HG02840 (cell line): ENCODE measurements at regions not wholly inside any gene's neighbourhood (a gene's known extent, or its start where the extent isn't known, plus 50 kb on each side); places are given as distances from the start of the nearest gene placed in this dataset.
"Not testable (repeated sequence)": the region's sequence is repeated elsewhere in the genome, so short reads cannot be mapped to it uniquely, and the experiment has no call there.

Source experiments
- ATAC-seq: cut with Tn5 transposase; IDR thresholded peaks from one replicate; pipeline ENCODE4 v1.9.1; 2021; ENCODE audit warnings: mild to moderate bottlenecking, moderate library complexity, moderate number of reproducible peaks; ENCODE audit not compliant: unreplicated experiment, low FRiP score

DNA sequence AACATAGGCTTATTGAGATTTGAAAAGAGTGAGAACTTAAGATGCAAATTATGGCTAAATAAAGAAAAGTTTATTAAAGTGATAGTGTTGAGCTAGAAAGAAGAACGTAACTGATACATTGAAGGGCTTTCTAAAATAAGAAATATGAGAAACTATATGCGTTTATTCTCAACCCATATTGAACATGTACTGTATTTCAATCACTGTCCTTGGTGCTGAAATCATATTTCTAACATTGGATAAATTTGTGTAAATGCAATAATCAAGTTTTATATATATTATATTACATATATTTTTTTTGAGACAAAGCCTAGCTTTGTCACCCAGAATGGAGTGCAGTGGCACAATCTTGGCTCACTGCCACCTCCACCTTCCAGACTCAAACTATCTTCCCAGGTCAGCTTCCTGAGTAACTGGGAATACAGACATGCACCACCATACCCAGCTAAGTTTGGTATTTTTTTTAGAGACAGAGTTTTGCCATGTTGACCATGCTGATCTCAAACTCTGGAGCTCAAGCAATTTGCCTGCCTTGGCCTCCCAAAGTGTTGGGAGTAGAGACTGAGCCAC is 1065.8 kb downstream of the REEP3 start:
- no peak for ATAC-seq

DNA sequence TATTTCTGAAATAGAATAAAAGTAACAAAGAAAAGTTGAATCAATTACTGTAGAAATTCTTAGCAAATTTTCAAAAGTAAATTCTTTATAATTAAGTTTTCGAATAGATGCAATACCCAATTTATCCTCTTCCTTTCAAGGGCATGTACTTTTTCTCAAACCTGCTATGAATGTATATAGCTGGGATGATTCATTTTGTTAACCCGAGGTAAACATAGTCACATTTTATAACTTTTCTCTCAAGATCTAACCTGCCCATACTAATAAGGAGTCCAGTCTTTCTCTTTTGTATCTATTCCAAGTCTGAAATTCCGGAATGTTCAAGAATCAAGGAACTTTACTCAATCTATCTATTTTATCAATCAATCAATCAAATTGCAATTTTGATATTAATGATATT is 1072.9 kb downstream of the REEP3 start:
- no peak for ATAC-seq

- ATAC-seq, result no peak
Measured at GRCh38 chr10:64598600-64598999, 1077.4 kb downstream of the REEP3 start.

- ATAC-seq, result no peak
Measured at GRCh38 chr10:64601298-64601697, 1080.1 kb downstream of the REEP3 start.

DNA sequence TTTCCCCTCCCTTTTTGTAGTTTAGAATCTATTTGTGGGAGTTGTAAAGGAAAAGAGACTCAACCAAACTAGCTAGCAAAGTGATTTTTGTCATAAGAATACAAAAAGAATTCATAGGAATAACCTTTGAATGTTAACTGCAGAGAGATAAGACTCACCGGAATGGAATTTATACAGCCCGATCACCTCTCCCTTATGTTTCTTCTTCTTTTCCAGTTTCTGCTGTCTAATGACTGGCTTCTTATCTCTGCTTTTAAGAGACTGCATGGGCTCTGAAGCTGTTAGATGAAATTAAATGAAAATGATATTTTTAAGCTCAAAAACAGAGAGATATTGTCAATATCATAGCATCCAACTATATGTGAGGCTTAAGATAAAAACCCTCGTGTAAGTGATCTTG is 1095.9 kb downstream of the REEP3 start:
- no peak for ATAC-seq

DNA sequence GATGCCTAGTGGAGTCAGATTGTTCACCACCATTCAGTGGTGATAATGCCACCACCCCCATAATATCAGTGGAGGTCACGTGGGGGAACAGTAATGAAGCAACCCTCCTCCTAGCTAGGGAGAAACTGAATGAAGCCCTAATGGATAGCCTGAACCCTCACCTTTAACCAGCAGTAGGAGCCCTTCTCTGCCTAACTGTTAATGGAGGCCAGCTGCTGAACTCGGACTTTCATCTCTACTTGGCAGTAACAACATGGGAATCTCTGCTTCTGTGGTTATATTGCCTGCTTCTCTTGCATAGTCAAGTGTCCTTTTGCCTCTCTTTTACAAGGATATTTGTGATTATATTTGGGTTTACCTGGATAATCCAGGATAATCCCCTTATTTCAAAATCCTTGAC is 1097.9 kb downstream of the REEP3 start:
- no peak for ATAC-seq

- no peak for ATAC-seq
Measured at GRCh38 chr10:64626924-64627323, 1105.7 kb downstream of the REEP3 start.

- ATAC-seq, result no peak
Measured at GRCh38 chr10:64630534-64630933, 1109.3 kb downstream of the REEP3 start.

- no peak for ATAC-seq
Measured at GRCh38 chr10:64635906-64636305, 1114.7 kb downstream of the REEP3 start.

DNA sequence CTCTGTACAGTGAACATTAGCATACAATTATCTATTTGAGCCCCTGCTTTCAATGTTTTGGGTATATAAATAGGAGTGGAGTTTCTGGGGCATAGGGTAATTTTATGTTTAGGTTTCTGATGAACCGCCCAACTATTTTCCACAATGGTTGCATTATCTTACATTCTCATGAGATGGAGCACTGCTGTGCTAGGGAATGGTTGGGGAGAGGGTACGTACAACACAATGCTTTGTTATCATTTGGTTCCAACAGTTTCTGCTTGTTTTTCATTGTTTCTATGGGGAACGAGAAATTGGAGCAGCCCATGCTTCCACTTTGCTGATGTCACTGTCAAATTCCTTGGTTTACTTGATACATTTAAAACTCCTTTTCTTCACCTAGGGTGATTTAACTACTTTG is 1115.3 kb downstream of the REEP3 start:
- ATAC-seq, result no peak

DNA sequence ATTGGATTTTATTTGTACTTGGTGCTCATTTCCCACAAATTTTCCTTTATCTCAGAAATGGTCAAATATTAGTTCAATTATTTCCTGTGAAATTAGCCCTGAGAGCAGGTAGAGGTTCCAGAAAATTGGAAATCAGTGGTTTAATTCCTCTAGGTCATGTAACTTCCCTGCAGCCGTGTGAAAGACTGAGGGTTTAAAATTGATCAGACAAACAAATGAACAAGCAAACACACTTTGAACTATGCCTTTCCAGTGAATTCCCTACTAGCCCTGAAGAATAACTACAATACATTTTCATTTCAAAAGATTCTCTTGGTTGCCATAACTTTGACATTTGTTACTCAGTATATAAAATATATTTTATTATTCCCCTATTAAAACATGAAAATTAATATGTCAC is 1116.7 kb downstream of the REEP3 start:
- ATAC-seq, result no peak

DNA sequence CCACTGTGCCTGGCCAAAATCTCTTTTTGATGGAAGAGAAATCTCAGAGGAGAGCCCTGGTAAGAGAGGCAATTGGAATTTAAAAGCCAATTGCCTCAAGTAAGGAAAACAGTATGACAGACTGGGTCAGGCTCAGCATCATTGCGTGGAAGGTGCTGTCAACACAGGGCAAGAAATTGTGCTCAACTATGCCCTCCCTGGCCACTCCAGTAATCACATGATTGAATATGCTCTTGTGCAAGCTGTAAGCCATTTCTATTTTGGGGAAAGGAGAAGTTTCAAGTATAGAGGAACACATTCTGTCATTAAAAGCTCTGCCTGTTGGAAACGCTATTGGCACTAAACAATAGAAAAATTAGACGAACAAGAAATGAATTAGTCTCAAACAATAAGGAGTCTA is 1127.7 kb downstream of the REEP3 start:
- no peak for ATAC-seq

GRCh38 chr10:64658528-64658927 is 1137.3 kb downstream of the REEP3 start:
- ATAC-seq, result no peak

DNA sequence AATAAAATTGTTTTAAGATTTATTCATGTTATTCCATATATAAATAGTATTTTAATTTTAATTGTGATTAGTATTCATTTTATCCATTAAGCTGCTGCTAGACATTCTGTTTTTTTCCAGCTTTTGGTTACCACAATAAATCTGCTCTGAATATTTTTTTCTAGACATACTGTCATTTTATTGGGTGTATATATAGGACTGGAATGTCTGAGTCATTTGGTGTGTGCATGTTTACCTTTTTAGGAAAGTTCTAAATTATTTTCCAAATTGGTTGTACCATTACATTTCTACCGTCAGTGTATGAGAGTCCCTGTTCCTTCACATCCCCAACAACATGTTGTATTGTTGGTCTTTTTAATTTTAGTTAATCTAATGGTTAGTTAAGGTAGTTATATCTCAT is 1138.1 kb downstream of the REEP3 start:
- no peak for ATAC-seq

DNA sequence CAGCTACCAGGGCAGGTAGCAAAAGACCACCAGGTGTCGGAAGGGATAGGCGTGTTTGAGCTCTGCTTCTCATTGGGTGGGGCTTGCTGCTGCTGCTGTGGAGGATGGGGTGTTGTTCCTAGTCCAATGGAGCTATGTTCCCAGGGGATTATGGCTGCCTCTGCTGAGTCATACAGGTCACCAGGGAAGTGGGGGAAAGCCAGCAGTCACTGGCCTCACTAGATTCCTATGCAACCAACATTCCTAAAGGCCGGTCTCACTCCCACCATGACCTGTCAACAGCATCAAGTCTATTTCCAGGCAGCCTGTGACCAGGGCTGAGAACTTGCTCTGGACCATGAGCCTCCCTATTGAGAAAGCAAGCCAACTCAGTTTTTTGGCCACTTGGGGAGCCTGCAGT is 1160.8 kb downstream of the REEP3 start:
- no peak for ATAC-seq

DNA sequence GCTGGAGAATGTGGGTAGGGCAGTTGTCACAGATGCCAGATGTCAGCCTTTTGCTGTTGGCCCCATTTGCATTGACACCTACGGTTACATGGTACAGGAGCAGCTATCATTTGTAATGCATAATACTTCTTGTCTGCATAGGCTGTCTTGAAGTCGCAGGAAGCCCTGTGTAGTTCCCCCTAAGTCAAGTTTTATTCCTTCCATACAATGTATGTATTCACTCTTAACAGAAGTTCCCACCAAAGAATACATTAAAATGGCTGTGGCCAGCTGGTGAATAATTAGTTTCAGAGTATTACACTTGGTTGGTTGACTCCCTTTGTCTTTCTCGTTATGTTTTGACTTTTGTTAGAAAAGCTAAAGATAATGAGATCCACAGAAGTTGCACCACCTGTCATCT is 1169.0 kb downstream of the REEP3 start:
- ATAC-seq, result no peak

DNA sequence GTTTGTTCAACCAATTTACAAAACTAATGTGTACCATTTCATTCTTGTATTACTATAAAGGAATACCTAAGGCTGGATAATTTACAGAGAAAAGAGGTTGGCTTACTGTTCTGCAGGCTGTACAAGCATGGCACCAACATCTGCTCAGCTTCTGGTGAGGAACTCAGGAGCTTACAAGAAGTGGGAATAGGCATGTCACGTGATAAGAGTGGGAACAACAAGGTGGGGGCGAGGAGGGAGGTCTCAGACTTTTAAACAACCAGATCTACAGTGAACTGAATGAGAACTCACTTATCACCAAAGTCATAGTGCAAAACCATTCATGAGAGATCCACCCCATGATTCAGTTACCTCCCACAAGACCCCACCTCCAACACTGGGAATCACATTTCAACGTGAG is 1178.0 kb downstream of the REEP3 start:
- ATAC-seq, result no peak

GRCh38 chr10:64702086-64702485 is 1180.9 kb downstream of the REEP3 start:
- not testable (repeated sequence) for ATAC-seq

- ATAC-seq, result no peak
Measured at GRCh38 chr10:64708884-64709681, 1187.9 kb downstream of the REEP3 start.

DNA sequence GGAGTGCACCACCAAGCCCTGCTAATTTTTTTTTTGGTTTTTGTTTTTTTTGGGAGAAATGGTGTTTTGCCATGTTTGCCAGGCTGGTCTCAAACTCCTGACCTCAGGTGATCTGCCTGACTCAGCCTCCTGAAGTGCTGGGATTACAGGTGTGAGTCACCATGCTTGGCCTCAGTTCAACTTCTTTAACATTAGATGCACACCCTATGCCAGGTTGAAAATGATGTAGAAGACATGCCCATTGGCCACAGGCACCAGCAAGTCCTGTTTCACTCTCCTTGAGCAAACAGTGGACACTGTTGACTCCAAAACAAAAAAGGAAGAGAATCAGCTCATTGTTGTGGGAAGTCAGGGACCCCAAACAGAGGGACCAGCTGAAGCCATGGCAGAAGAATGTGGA is 1205.3 kb downstream of the REEP3 start:
- ATAC-seq, result no peak

GRCh38 chr10:64731016-64731415 is 1209.8 kb downstream of the REEP3 start:
- no peak for ATAC-seq

GRCh38 chr10:64732372-64732957 is 1211.3 kb downstream of the REEP3 start:
- ATAC-seq, result no peak
